ENCODE measurements at regions not wholly inside any gene's neighbourhood (a gene's known extent, or its start where the extent isn't known, plus 50 kb on each side); places are given as distances from the start of the nearest gene placed in this dataset.

- TF ChIP-seq CTCF (IDR thresholded peaks at IDR 0.05): no peak
- TF ChIP-seq REST (IDR thresholded peaks at IDR 0.05; ENCODE audit: insufficient read depth in 1 of 2, low read depth in 2 of 2, low read length in 1 of 2): no peak
These were observed 191.4 kb downstream of the BUD13 start for GRCh38 chr11:116581349-116581748.
